Ovary (tissue), 1 donor: ENCODE measurements at regions not wholly inside any gene's neighbourhood (a gene's known extent, or its start where the extent isn't known, plus 50 kb on each side); places are given as distances from the start of the nearest gene placed in this dataset.
"Not testable (repeated sequence)": the region's sequence is repeated elsewhere in the genome, so short reads cannot be mapped to it uniquely, and the experiment has no call there.

Source experiments
- EP300 ChIP-seq: sonication (generic); formaldehyde crosslinking; IDR thresholded peaks from one replicate; pipeline ENCODE4 v1.6.1; 2017; ENCODE audit warnings: antibody characterized with exemption
- POLR2A ChIP-seq: fragments of 450-650 bp; IDR thresholded peaks from one replicate; pipeline ENCODE4 v1.6.1; 2017; ENCODE audit warnings: antibody characterized with exemption, mild to moderate bottlenecking, moderate library complexity

DNA sequence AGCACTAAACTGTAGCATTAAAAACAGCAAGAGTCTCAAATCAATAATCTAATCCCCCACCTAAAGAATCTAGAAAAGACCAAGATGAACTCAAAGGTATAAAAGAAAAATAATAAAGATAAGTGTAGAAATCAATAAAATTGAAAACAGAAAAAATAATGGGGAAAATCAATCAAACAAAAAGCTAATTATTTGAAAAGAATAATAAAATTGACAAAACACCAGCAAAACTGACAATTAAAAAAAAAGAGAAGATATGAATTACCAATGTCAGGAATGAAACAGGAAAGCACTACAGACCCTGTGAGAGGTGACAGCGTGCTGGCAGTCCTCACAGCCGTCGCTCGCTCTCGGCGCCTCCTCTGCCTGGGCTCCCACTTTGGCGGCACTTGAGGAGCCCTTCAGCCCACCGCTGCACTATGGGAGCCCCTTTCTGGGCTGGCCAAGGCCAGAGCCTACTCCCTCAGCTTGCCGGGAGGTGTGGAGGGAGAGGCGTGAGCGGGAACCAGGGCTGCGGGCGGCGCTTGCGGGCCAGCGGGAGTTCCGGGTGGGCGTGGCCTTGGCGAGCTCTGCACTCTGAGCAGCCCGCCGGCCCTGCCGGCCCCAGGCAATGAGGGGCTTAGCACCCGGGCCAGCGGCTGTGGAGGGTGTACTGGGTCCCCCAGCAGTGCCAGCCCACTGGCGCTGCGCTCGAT, 105.3 kb upstream of the HEY2 start:
- not testable (repeated sequence) for TF ChIP-seq POLR2A, EP300
